Stomach smooth muscle (tissue), 2 donors: ENCODE measurements at regions not wholly inside any gene's neighbourhood (a gene's known extent, or its start where the extent isn't known, plus 50 kb on each side); places are given as distances from the start of the nearest gene placed in this dataset.

Experiments
- H3K27ac ChIP-seq: one replicate; pipeline ENCODE4 v1.7.0; 2013; ENCODE audit warnings: mild to moderate bottlenecking, low read length, inconsistent platforms
- H3K27me3 ChIP-seq, 2 donors: one replicate each; pipeline ENCODE4 v1.7.0; 2013; ENCODE audit warnings: low read length in 2 of 2; ENCODE audit not compliant: insufficient read depth in 2 of 2, control insufficient read depth in 1 of 2
- H3K36me3 ChIP-seq, 2 donors: one replicate each; pipeline ENCODE4 v1.7.0; 2013; ENCODE audit warnings: low read length in 2 of 2; ENCODE audit not compliant: control insufficient read depth in 2 of 2, insufficient read depth in 2 of 2
- H3K4me1 ChIP-seq: one replicate; pipeline ENCODE4 v1.7.0; 2013; ENCODE audit warnings: low read length; ENCODE audit not compliant: control insufficient read depth, insufficient read depth
- H3K4me3 ChIP-seq, 2 donors: one replicate each; pipeline ENCODE4 v1.7.0; 2013; ENCODE audit warnings: low read length in 2 of 2
- H3K9ac ChIP-seq, 2 donors: one replicate each; pipeline ENCODE4 v1.7.0; 2013; ENCODE audit warnings: low read length in 2 of 2, mild to moderate bottlenecking in 1 of 2
- H3K9me3 ChIP-seq, 2 donors: one replicate each; pipeline ENCODE4 v1.7.0; 2013; ENCODE audit warnings: low read length in 2 of 2; ENCODE audit not compliant: control insufficient read depth in 2 of 2
- donor health status: healthy.
- donor health status: Pancreatic carcinoma.

DNA sequence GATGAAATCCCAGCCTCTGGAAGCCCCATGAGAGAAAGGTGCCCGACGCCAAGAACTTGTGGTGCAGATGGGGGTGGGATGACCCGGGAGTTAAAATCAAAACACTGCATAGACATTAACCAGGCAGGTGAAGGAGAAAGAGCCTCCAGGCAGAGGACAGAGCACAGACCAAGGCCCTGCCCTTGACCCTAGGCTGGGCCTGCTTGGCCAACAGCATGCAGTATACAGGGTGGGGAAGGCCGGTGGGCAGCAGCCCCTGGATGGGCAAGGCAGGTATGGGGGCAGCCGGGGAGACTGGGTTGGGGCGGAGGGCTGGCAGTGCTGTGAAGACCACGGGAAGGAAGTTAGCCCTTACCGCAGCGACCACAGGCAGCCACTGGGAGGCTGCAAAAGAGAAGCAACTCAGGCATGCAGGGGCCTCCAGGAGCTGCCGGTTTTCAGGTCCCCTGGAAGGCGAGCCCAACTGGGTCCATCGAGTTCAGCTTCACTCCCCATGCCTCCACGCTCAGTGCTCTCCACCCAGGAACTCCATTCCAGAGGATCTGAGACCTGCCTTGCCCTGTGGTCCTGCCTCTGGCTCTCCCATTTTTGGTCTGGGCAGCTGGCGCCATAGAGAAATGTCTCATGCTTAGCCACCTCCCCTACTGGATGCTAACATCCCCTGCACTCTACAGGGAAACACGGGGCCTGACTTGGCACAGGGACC is 81.2 kb downstream of the C16orf95 start:
- Histone ChIP-seq H3K4me1 (no peaks in the 10 kb centered on the region), H3K36me3 (no peaks in the 10 kb centered on the region), H3K4me3 (no peak overlapping the region), H3K27me3 (peaks cover 4 to 6% of the 10 kb centered on the region in 2 donors), H3K9me3 (peaks cover 12% of the 10 kb centered on the region in 2 donors), H3K9ac (no peak overlapping the region), H3K27ac (no peak overlapping the region)

DNA sequence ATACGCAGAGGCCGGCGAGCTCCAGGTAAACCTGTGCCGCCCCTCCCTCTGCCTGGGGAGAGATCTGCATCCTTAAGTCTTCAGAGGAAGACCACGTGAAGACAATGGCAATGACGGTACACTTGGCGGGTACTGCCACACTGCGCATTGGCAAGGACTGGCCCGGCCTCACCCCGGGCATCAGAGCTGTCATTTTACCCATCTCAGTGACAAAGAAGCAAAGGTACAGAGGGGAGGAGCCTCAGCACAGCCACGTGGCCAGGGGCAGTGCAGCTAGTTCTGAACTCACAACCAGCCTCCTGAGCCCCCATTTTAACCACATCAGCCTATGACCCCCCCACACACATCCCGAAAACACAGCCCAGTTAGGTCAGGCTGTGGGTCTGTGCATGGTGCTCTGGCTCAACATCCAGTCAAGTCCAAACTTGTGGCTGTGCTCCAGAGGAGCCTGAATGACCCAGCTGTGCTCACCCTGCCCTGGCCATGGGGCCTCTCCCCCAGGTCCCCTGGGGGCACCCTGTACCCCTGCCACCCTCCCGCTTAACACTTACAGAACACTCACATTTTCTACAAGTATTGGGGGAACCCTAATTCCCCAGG is 80.6 kb downstream of the C16orf95 start:
- H3K9ac ChIP-seq = no peak overlapping the region
- H3K4me3 ChIP-seq = no peak overlapping the region
- H3K9me3 ChIP-seq = peaks cover 12% of the 10 kb centered on the region in 2 donors
- no peak overlapping the region for H3K27ac ChIP-seq
- H3K4me1 ChIP-seq = no peaks in the 10 kb centered on the region
- peaks cover 4 to 6% of the 10 kb centered on the region in 2 donors for H3K27me3 ChIP-seq
- H3K36me3 ChIP-seq = no peaks in the 10 kb centered on the region

DNA sequence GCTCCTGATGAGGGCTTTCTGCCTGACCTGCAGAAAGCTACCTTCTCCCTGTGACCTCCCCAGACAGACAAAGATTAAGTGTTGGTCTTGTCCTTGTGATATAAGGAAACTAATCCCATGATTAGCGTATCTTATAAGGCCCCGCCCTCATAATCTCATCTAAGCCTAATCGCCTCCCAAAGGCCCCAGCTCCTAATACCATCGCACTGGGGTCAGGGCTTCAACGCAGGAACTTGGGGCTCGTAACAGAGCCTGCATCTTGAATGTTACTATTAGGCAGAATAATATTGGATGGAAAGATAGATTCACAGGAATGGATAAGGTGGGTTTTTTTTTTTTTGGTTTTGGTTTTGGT is 78.9 kb downstream of the C16orf95 start:
- H3K9me3 ChIP-seq = peaks cover 0 to 2% of the 10 kb centered on the region in 2 donors
- no peaks in the 10 kb centered on the region for H3K36me3 ChIP-seq
- no peaks in the 10 kb centered on the region for H3K4me1 ChIP-seq
- peaks cover 4 to 6% of the 10 kb centered on the region in 2 donors for H3K27me3 ChIP-seq
- H3K9ac ChIP-seq = no peak overlapping the region
- no peak overlapping the region for H3K27ac ChIP-seq
- no peak overlapping the region for H3K4me3 ChIP-seq

DNA sequence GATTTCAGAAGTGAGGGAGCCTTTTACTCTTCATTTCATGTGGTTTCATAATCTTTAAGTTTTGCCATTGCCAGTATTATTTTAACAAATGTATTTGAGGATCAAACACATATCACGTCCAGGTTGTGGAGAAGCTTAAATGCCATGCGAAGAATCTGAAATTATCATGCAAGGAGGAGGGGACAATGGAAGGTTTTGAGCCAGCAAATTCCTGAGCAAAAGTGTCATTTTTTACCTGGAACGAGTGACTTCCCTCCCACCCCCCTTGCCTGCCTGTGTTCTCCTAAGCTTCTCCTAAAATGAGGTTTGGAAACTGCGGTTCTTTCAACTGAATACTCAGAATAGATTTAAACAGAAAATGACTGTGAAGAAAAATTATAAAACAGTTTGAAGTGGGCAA is 77.6 kb downstream of the C16orf95 start:
- Histone ChIP-seq H3K9me3 (no peaks in the 10 kb centered on the region), H3K9ac (no peak overlapping the region), H3K27ac (no peak overlapping the region), H3K27me3 (peaks cover 4% of the 10 kb centered on the region in 2 donors), H3K4me3 (no peak overlapping the region), H3K36me3 (no peaks in the 10 kb centered on the region), H3K4me1 (no peaks in the 10 kb centered on the region)

DNA sequence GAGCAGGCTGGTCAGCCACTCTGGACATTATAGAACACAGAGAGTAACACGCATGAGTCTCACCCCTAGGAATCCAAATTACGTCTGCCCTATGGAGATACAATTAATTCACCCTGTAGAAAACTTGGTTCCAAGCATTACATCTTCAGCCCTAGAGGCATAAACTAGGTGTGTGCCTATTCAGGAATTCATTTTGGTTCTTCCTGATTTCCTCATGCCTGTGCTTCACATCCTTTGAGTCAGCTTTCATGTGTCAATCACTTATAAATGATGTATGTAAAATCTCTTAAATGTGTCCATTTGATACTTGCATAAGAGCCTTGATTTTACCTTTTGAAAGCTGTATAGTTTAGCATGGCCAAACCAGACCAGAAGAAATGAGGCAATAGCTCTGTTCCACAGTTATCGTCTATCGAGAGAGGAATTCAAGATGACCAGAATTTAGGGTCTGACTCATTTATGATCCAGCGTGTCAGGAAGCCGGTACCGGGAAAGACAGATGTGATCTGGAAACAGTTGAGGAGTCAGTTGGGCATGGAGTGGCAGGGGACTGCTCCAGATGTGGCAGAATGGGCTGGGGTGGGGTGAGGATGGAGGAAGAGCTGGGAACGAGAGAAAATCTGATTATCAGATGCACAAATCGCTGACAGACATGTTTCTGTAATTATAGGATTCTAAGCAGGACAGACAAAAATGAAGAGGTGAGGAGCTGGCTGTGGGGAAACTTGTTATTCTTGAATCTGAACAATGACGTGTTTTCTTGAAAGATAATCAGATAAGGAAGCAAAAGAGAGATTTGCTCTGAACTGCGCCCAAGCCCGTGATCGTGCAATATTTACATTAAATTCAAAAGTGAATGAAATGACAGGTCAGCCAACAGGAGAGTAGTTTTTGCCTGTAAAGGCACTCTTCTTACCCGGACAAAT is 76.7 kb downstream of the C16orf95 start:
- Histone ChIP-seq H3K4me3 (no peak overlapping the region), H3K27ac (no peak overlapping the region), H3K9ac (no peak overlapping the region), H3K4me1 (no peaks in the 10 kb centered on the region), H3K27me3 (peaks cover 4% of the 10 kb centered on the region in 2 donors), H3K9me3 (no peaks in the 10 kb centered on the region), H3K36me3 (no peaks in the 10 kb centered on the region)

DNA sequence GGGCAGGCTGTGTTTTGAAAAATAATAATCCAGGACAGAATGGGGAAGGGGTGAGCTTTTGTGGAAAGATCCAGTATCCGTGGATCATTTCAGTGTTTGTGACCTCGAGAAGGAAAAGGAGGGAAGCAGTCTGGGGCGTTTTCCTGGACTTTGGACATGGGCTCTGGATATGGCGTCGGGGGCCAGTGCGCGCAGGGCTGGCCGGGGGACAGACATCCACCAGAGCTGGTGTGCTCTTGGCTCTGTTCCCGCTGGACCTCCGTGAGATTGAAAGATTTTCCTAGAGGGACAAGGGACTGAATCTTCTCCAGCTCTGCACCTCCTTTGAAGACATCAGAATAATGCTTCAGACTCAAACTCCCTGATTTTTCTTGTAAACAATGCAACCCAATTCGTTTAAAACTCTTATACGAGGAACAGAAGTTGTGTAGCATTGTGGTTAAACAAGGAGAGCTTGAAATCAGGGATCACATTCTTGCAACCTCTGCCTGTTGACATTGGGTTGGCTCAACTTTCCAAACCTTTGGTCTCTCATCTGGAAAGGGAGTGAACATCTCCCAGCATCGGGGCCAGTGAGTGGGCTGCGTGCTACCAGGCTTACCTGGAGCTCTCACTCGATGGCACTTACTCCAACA is 75.9 kb downstream of the C16orf95 start:
- Histone ChIP-seq H3K4me3 (no peak overlapping the region), H3K27ac (no peak overlapping the region), H3K27me3 (peaks cover 2 to 4% of the 10 kb centered on the region in 2 donors), H3K4me1 (no peaks in the 10 kb centered on the region), H3K9me3 (no peaks in the 10 kb centered on the region), H3K9ac (no peak overlapping the region), H3K36me3 (no peaks in the 10 kb centered on the region)

DNA sequence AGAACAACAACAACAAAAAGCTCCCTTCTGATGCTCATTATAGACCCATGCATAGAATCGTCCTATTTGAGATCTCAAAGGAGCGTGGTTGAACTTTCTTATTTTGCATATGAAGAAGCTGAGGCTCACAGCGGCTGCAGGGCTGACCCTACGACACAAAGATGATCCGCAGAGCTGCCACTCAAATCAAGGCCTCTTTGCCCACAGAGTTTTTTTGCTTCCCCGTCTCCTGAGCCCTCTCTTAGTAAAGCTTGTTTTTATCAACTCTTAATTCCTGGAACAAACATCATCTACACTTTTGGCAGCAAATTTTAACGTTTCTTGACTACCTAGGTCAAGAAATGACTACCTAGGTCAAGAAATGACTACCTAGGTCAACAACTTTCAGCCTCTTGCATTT is 73.7 kb downstream of the C16orf95 start:
- H3K36me3 ChIP-seq = no peaks in the 10 kb centered on the region
- no peak overlapping the region for H3K4me3 ChIP-seq
- H3K4me1 ChIP-seq = no peaks in the 10 kb centered on the region
- no peak overlapping the region for H3K9ac ChIP-seq
- no peaks in the 10 kb centered on the region for H3K9me3 ChIP-seq
- H3K27ac ChIP-seq = no peak overlapping the region
- peaks cover 0 to 2% of the 10 kb centered on the region in 2 donors for H3K27me3 ChIP-seq

DNA sequence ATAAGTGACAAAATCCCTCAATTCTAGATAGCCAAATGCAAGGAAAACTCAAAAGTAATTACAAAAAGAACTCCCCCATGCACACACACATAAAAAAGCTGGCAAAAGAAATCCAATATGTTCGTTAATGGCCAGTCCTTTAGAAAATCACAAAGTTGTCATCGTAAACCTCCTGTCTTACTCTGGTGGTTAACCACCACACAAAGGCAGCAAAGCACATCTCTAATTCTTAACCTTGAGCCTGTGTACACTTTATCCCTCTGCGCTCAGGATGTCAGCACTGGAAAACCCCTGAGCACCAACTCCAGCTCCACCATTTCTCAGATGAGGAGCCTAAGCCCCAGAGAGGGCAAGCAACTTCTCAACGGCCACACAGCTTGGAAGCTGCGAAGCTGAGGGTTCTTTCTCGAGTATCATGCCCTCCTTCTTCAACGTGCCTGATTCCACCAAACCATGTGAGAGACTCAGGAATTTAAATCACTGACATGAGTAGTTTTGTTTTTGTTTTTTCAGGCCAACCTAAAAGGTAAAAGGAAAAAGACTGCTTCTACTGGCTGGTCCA is 72.5 kb downstream of the C16orf95 start:
- Histone ChIP-seq H3K9ac (no peak overlapping the region), H3K4me3 (no peak overlapping the region), H3K36me3 (no peaks in the 10 kb centered on the region), H3K4me1 (no peaks in the 10 kb centered on the region), H3K9me3 (no peaks in the 10 kb centered on the region), H3K27me3 (peaks cover 0 to 2% of the 10 kb centered on the region in 2 donors), H3K27ac (no peak overlapping the region)

DNA sequence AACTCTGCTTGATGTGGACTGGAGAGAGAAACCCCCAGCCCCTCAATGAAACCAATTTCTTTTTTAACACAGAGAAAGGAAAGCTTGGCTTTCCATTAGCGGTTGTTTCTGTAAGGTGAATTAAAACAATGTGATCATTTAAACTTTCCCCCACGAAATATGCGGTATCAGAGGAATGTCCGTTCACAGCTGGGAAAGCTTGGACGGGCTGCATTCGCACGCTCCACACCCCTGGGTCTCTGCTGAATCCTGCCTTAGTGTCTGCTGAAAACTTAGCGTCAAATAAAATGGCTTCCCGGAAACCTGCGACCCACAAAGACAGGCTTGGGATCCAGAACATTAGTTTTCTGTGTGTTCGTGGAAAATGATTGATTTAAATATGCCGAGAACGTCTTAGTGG is 71.7 kb downstream of the C16orf95 start:
- Histone ChIP-seq H3K9ac (no peak overlapping the region), H3K4me3 (no peak overlapping the region), H3K36me3 (no peaks in the 10 kb centered on the region), H3K27me3 (peaks cover 0 to 2% of the 10 kb centered on the region in 2 donors), H3K27ac (no peak overlapping the region), H3K4me1 (no peaks in the 10 kb centered on the region), H3K9me3 (no peaks in the 10 kb centered on the region)

DNA sequence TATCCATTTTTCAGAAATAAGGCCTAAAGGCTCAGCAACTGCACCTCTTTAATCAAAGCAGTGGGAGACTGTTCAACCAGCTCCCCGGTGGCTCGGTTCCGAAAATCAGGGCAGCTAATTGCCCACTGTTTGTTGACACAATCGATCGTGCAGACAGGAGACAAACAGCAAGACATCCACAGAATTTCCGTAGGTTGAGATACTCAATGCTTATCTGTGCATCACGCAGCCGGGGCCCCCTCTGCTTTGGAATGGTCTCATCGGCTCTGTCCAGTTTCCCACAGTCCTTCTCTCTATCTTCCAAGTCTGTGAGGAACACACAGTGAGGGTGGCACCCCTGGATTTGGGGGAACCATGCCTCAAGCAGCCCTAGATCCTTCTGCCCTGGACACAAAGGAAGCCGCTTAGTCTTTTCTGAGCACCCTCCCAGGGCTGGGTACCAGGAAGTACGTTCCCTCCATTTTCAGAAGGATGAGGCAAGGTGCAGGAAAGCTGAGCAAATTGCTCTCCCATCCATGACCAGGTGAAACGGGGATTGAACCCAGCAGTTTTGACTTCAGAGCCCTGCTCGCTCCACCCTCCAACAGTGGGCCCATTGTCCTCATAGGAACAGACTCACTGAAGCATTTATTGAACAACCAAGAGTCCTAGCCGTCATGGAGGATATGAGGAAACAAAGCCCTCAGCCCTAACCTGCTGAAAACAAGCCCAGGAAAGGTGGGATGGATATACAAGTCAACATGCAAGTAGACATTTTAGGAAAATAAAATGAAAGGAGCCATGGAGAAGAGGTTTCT is 70.7 kb downstream of the C16orf95 start:
- Histone ChIP-seq H3K4me1 (no peaks in the 10 kb centered on the region), H3K9me3 (no peaks in the 10 kb centered on the region), H3K9ac (no peak overlapping the region), H3K4me3 (no peak overlapping the region), H3K36me3 (no peaks in the 10 kb centered on the region), H3K27me3 (peaks cover 0 to 2% of the 10 kb centered on the region in 2 donors), H3K27ac (no peak overlapping the region)
